ENCODE measurements at regions not wholly inside any gene's neighbourhood (a gene's known extent, or its start where the extent isn't known, plus 50 kb on each side); places are given as distances from the start of the nearest gene placed in this dataset.
"Not testable (repeated sequence)": the region's sequence is repeated elsewhere in the genome, so short reads cannot be mapped to it uniquely, and the experiment has no call there.

DNA sequence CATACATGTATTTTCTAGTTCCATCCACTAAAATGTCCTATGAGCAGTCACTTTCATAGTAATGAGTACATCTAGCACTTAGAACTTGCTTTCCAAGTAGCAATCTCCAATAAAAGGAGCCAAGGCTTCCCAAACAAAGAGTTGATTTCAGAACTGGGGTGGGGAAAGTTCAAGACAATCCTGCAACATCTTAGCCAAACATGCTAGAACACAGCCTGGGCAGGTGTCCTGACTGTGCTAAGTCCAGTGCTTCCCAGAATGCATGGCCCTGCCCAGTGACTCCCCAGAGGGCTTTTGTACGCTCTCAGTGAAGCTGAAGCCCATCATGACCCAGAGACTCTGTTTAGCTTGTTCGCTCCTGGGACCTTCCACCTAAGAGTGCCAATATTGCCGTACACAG, 106.7 kb upstream of the UBAC2 start:
- H3K9me3 ChIP-seq (ENCODE audit: control insufficient read depth in 1 of 2, insufficient read depth in 1 of 2, low read depth in 1 of 2, low read length in 2 of 2) = no peaks in the 10 kb centered on the region
- ChIA-PET RAD21 (ENCODE audit: low non-redundant PET in 1 of 2, low total read pairs in 2 of 2, uncharacterized antibody in 2 of 2, unreplicated experiment in 2 of 2) (no interaction called here), CTCF (no interaction called here), POLR2A (no interaction called here)
- no peaks in the 10 kb centered on the region for H3K36me3 ChIP-seq (ENCODE audit: control insufficient read depth in 1 of 2, insufficient read depth in 2 of 2, low read length in 2 of 2)
- intact Hi-C loops (cut with micrococcal nuclease) = no loop called here
- no peak overlapping the region for H3K4me2 ChIP-seq (ENCODE audit: low read length)
- H3K79me2 ChIP-seq (ENCODE audit: insufficient read depth, low read length) = no peaks in the 10 kb centered on the region
- H3K27me3 ChIP-seq (ENCODE audit: insufficient read depth, low read length) = no peaks in the 10 kb centered on the region
- H3K27ac ChIP-seq (ENCODE audit: low read depth, low read length) = no peak overlapping the region
- no peak overlapping the region for H3K4me3 ChIP-seq (replicated peaks in 1 of 2; ENCODE audit: low read depth in 1 of 2, low read length in 2 of 2)
- no peak for ATAC-seq
- no peak overlapping the region for H2AFZ ChIP-seq (ENCODE audit: low read depth, low read length, poor library complexity, severe bottlenecking)
- no peaks in the 10 kb centered on the region for H3K4me1 ChIP-seq (ENCODE audit: control insufficient read depth in 1 of 2, insufficient read depth in 2 of 2, low read length in 2 of 2)
- BruUV-seq (replicated peaks) = no TSS peak
- DNase-seq (ENCODE audit: low read depth, low spot score) = no peak
- TF ChIP-seq, protein P1, sequence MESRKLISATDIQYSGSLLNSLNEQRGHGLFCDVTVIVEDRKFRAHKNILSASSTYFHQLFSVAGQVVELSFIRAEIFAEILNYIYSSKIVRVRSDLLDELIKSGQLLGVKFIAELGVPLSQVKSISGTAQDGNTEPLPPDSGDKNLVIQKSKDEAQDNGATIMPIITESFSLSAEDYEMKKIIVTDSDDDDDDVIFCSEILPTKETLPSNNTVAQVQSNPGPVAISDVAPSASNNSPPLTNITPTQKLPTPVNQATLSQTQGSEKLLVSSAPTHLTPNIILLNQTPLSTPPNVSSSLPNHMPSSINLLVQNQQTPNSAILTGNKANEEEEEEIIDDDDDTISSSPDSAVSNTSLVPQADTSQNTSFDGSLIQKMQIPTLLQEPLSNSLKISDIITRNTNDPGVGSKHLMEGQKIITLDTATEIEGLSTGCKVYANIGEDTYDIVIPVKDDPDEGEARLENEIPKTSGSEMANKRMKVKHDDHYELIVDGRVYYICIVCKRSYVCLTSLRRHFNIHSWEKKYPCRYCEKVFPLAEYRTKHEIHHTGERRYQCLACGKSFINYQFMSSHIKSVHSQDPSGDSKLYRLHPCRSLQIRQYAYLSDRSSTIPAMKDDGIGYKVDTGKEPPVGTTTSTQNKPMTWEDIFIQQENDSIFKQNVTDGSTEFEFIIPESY (IDR thresholded peaks at IDR 0.05; ENCODE audit: extremely low read depth, insufficient replicate concordance, low read length) = no peak
- TF ChIP-seq FOSL1 (IDR thresholded peaks at IDR 0.05; ENCODE audit: low read depth) (no peak), ZFX (IDR thresholded peaks at IDR 0.05) (no peak), ZNF274 (IDR thresholded peaks at IDR 0.05; ENCODE audit: low read depth, low read length) (no peak), EGR1 (IDR thresholded peaks at IDR 0.05; ENCODE audit: low read depth) (no peak), SRF (IDR thresholded peaks at IDR 0.05; ENCODE audit: low read depth) (no peak), SP1 (IDR thresholded peaks at IDR 0.05; ENCODE audit: low read depth) (no peak), POLR2A (IDR thresholded peaks at IDR 0.05; ENCODE audit: borderline replicate concordance, extremely low read depth, insufficient read depth, insufficient read length) (no peak), CEBPB (IDR thresholded peaks at IDR 0.05; ENCODE audit: low read depth) (no peak), YY1 (IDR thresholded peaks at IDR 0.05; ENCODE audit: extremely low read depth, insufficient replicate concordance, low read depth, low read length) (no peak), SIN3A (IDR thresholded peaks at IDR 0.05; ENCODE audit: low read depth) (no peak), POLR2AphosphoS5 (IDR thresholded peaks at IDR 0.05; ENCODE audit: low read depth, low read length) (no peak), JUND (IDR thresholded peaks at IDR 0.05) (no peak), ELF1 (IDR thresholded peaks at IDR 0.05; ENCODE audit: borderline replicate concordance, low read depth) (no peak)
- TF ChIP-seq, protein P2, sequence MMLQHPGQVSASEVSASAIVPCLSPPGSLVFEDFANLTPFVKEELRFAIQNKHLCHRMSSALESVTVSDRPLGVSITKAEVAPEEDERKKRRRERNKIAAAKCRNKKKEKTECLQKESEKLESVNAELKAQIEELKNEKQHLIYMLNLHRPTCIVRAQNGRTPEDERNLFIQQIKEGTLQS (IDR thresholded peaks at IDR 0.05) = no peak
- H3K9ac ChIP-seq (ENCODE audit: low read length) = no peak overlapping the region
- H3K9me2 ChIP-seq (ENCODE audit: insufficient read depth) = no peaks in the 10 kb centered on the region
- H4K20me1 ChIP-seq (ENCODE audit: insufficient read depth) = no peaks in the 10 kb centered on the region

DNA sequence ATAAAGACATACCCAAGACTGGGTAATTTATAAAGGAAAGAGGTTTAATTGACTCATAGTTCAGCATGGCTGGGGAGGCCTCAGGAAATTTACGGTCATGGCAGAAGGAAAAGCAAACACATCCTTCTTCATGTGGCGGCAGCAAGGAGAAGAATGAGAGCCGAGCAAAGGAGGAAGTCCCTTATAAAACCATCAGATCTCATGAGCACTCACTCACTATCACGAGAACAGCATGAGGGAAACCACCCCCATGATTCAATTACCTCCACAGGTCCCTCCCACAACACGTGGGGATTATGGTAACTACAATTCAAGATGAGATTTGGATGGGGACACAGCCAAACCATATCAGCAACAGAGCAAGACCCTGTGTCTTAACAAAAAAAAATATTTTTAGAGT, 98.8 kb upstream of the UBAC2 start:
- CTCF ChIA-PET; H3K4me3 ChIP-seq (replicated peaks in 1 of 2; ENCODE audit: low read depth in 1 of 2, low read length in 2 of 2); H3K36me3 ChIP-seq (ENCODE audit: control insufficient read depth in 1 of 2, insufficient read depth in 2 of 2, low read length in 2 of 2); DNase-seq (ENCODE audit: low read depth, low spot score); POLR2A ChIA-PET; H4K20me1 ChIP-seq (ENCODE audit: insufficient read depth); H3K4me2 ChIP-seq (ENCODE audit: low read length); H3K27me3 ChIP-seq (ENCODE audit: insufficient read depth, low read length); H3K27ac ChIP-seq (ENCODE audit: low read depth, low read length); H3K9ac ChIP-seq (ENCODE audit: low read length); ATAC-seq; H3K9me2 ChIP-seq (ENCODE audit: insufficient read depth); BruUV-seq (replicated peaks); H3K4me1 ChIP-seq (ENCODE audit: control insufficient read depth in 1 of 2, insufficient read depth in 2 of 2, low read length in 2 of 2); H2AFZ ChIP-seq (ENCODE audit: low read depth, low read length, poor library complexity, severe bottlenecking); H3K9me3 ChIP-seq (ENCODE audit: control insufficient read depth in 1 of 2, insufficient read depth in 1 of 2, low read depth in 1 of 2, low read length in 2 of 2); intact Hi-C loops (cut with micrococcal nuclease); H3K79me2 ChIP-seq (ENCODE audit: insufficient read depth, low read length); RAD21 ChIA-PET (ENCODE audit: low non-redundant PET in 1 of 2, low total read pairs in 2 of 2, uncharacterized antibody in 2 of 2, unreplicated experiment in 2 of 2): not testable (repeated sequence)

All from HCT116 (cell line).